ENCODE measurements at regions not wholly inside any gene's neighbourhood (a gene's known extent, or its start where the extent isn't known, plus 50 kb on each side); places are given as distances from the start of the nearest gene placed in this dataset.

GRCh38 chr4:18734405-18734804 is 712.9 kb upstream of the LCORL start (continued):
- TF ChIP-seq ARID5B (CRISPR knock-in tag; IDR thresholded peaks at IDR 0.05) (no peak), FUBP1 (CRISPR knock-in tag; IDR thresholded peaks at IDR 0.05; ENCODE audit: borderline replicate concordance) (no peak), DMAP1 (CRISPR knock-in tag; IDR thresholded peaks at IDR 0.05) (no peak), PRDM10 (CRISPR knock-in tag; IDR thresholded peaks at IDR 0.05; ENCODE audit: low read depth) (no peak), ZNF326 (CRISPR knock-in tag; IDR thresholded peaks at IDR 0.05; ENCODE audit: borderline replicate concordance) (no peak), BORCS8-MEF2B (CRISPR knock-in tag; IDR thresholded peaks at IDR 0.05) (no peak), RARG (CRISPR knock-in tag; IDR thresholded peaks at IDR 0.05; ENCODE audit: low read depth) (no peak), ZNF878 (CRISPR knock-in tag; IDR thresholded peaks at IDR 0.05) (no peak)

Measured in HepG2 (cell line).